CD14-positive monocyte (primary cell): ENCODE measurements at regions not wholly inside any gene's neighbourhood (a gene's known extent, or its start where the extent isn't known, plus 50 kb on each side); places are given as distances from the start of the nearest gene placed in this dataset.

ENCODE experiments used
- DNase-seq, 3 donors: peaks; one replicate each; pipeline ENCODE4 v3.0.0-alpha.2; 2011 to 2022
- H2AFZ ChIP-seq: 2 replicates; pipeline ENCODE4 v1.6.0; 2012; ENCODE audit warnings: mild to moderate bottlenecking, low read depth, low read length, inconsistent platforms; ENCODE audit not compliant: insufficient read depth, poor library complexity, severe bottlenecking
- H3K27ac ChIP-seq, 2 donors: 1 replicate in 1 of 2; 2 replicates in 1 of 2; pipeline ENCODE4 v1.5.1; 2012 to 2013; ENCODE audit warnings: low read length in 2 of 2, control low read depth in 1 of 2, inconsistent platforms in 1 of 2, low read depth in 1 of 2, mild to moderate bottlenecking in 1 of 2
- H3K27me3 ChIP-seq, 2 donors: one replicate each; pipeline versions ENCODE4 v1.6.0 to v1.6.1; 2011 to 2013; ENCODE audit warnings: low read length in 2 of 2; ENCODE audit not compliant: control insufficient read depth in 2 of 2, insufficient read depth in 2 of 2
- H3K36me3 ChIP-seq, 2 donors: replicated peaks in 1 of 2; 1 replicate in 1 of 2; 2 replicates in 1 of 2; pipeline versions ENCODE4 v1.5.1 to v1.6.1; 2012 to 2013; ENCODE audit warnings: low read length in 2 of 2, control low read depth in 1 of 2, inconsistent platforms in 1 of 2, mild to moderate bottlenecking in 1 of 2; ENCODE audit not compliant: insufficient read depth in 2 of 2, control insufficient read depth in 1 of 2
- H3K4me1 ChIP-seq, 2 donors: 1 replicate in 1 of 2; 2 replicates in 1 of 2; pipeline versions ENCODE4 v1.5.1 to v1.6.1; 2012 to 2013; ENCODE audit warnings: low read length in 2 of 2, control low read depth in 1 of 2, inconsistent platforms in 1 of 2, mild to moderate bottlenecking in 1 of 2, moderate library complexity in 1 of 2; ENCODE audit not compliant: insufficient read depth in 2 of 2, control insufficient read depth in 1 of 2
- H3K4me2 ChIP-seq: replicated peaks from 2 replicates; pipeline ENCODE3; 2012; ENCODE audit warnings: low read length, moderate library complexity, mild to moderate bottlenecking; ENCODE audit not compliant: poor library complexity, severe bottlenecking; ENCODE audit errors: extremely low read depth
- H3K4me3 ChIP-seq, 3 experiments: fragments of 200-600 bp in 1 of 3; sonication (generic) in 1 of 3; replicated peaks in 1 of 3; 1 replicate in 2 of 3; 2 replicates in 1 of 3; pipeline ENCODE4 v1.5.1; 2011 to 2013; ENCODE audit warnings: low read length in 3 of 3, mild to moderate bottlenecking in 3 of 3, control low read depth in 2 of 3, low read depth in 2 of 3, inconsistent platforms in 1 of 3, moderate library complexity in 1 of 3
- H3K79me2 ChIP-seq: 2 replicates; pipeline ENCODE4 v1.6.0; 2012; ENCODE audit warnings: mild to moderate bottlenecking, control low read depth, inconsistent platforms, low read length, moderate library complexity; ENCODE audit not compliant: insufficient read depth
- H3K9ac ChIP-seq: 2 replicates; pipeline ENCODE4 v1.6.0; 2017; ENCODE audit warnings: low read length, mild to moderate bottlenecking; ENCODE audit not compliant: insufficient read depth, poor library complexity, severe bottlenecking
- H3K9me3 ChIP-seq, 2 donors: replicated peaks in 1 of 2; 1 replicate in 1 of 2; 2 replicates in 1 of 2; pipeline versions ENCODE4 v1.5.1 to v1.6.1; 2012 to 2013; ENCODE audit warnings: low read length in 2 of 2, control low read depth in 1 of 2; ENCODE audit not compliant: control insufficient read depth in 1 of 2, insufficient read depth in 1 of 2
- H4K20me1 ChIP-seq: 2 replicates; pipeline ENCODE4 v1.6.0; 2012; ENCODE audit warnings: mild to moderate bottlenecking, low read length, control low read depth, moderate library complexity; ENCODE audit not compliant: insufficient read depth
- H3K27ac Mint-ChIP-seq, 7 donors: one replicate each; pipeline ENCODE4 v1.8.0; 2020; ENCODE audit warnings: mild to moderate bottlenecking in 7 of 7, mixed read lengths in 7 of 7, moderate library complexity in 6 of 7, inconsistent platforms in 2 of 7
- H3K27me3 Mint-ChIP-seq, 3 donors: one replicate each; pipeline ENCODE4 v1.8.0; 2021 to 2022; ENCODE audit warnings: low read depth in 3 of 3, mild to moderate bottlenecking in 3 of 3, mixed read lengths in 3 of 3, moderate library complexity in 3 of 3, inconsistent platforms in 1 of 3
- H3K36me3 Mint-ChIP-seq, 2 donors: one replicate each; pipeline ENCODE4 v1.8.0; 2020; ENCODE audit warnings: mixed read lengths in 2 of 2, inconsistent platforms in 1 of 2, mild to moderate bottlenecking in 1 of 2
- H3K4me1 Mint-ChIP-seq: one replicate; pipeline ENCODE4 v1.8.0; 2020; ENCODE audit warnings: mild to moderate bottlenecking, mixed read lengths
- H3K4me3 Mint-ChIP-seq, 2 donors: one replicate each; pipeline ENCODE4 v1.8.0; 2020; ENCODE audit warnings: mild to moderate bottlenecking in 2 of 2, mixed read lengths in 2 of 2, moderate library complexity in 1 of 2
- H3K9me3 Mint-ChIP-seq, 7 donors: one replicate each; pipeline ENCODE4 v1.8.0; 2020 to 2022; ENCODE audit warnings: mixed read lengths in 7 of 7, mild to moderate bottlenecking in 6 of 7, moderate library complexity in 6 of 7, inconsistent platforms in 2 of 7
- CTCF ChIP-seq: fragments of 200-600 bp; IDR thresholded peaks from one replicate; pipeline ENCODE4 v1.8.0; 2022; ENCODE audit warnings: antibody characterized with exemption, mild to moderate bottlenecking
- WGBS: methylation state at CpG from one replicate; pipeline ENCODE4 v1.1.5; 2013; ENCODE audit warnings: missing lambda C conversion rate; ENCODE audit not compliant: insufficient coverage; 5-methylcytosine and 5-hydroxymethylcytosine counted together
- intact Hi-C, 2 donors: fragments of 100-400 bp; cut with micrococcal nuclease; formaldehyde crosslinking; loops; one replicate each; pipeline versions ENCODE4 v1.15.0 to v1.15.1; 2023

GRCh38 chr12:53809005-53809404 is 57.2 kb upstream of the CISTR start:
- Histone ChIP-seq H3K27me3 (peaks cover 21 to 31% of the 10 kb centered on the region in 2 donors), H2AFZ (no peak overlapping the region), H3K4me3 (no peak overlapping the region), H3K36me3 (no peaks in the 10 kb centered on the region), H3K79me2 (no peaks in the 10 kb centered on the region), H3K4me1 (no peaks in the 10 kb centered on the region), H4K20me1 (no peaks in the 10 kb centered on the region), H3K9ac (no peak overlapping the region), H3K4me2 (no peak overlapping the region), H3K9me3 (no peaks in the 10 kb centered on the region), H3K27ac (no peak overlapping the region)
- Mint-ChIP-seq H3K9me3 (peaks cover 0 to 2% (median 0%) of the 10 kb centered on the region in 7 donors), H3K4me3 (no peak overlapping the region), H3K27ac (no peak overlapping the region), H3K4me1 (no peaks in the 10 kb centered on the region), H3K27me3 (peaks cover 24 to 35% (median 33%) of the 10 kb centered on the region in 3 donors), H3K36me3 (no peaks in the 10 kb centered on the region)
- no peak for TF ChIP-seq CTCF
- intact Hi-C loops: no loop called here
- no peak for DNase-seq
- WGBS: no CpG with 5 or more reads among the region's 3 CpGs

GRCh38 chr12:53810950-53811349 is 59.2 kb upstream of the CISTR start:
- Mint-ChIP-seq H3K4me3 (no peak overlapping the region), H3K9me3 (peaks cover 0 to 3% (median 0%) of the 10 kb centered on the region in 7 donors), H3K36me3 (no peaks in the 10 kb centered on the region), H3K27me3 (peaks cover 24 to 29% (median 26%) of the 10 kb centered on the region in 3 donors), H3K27ac (no peak overlapping the region), H3K4me1 (no peaks in the 10 kb centered on the region)
- H2AFZ ChIP-seq: no peak overlapping the region
- no peak for DNase-seq
- H3K9ac ChIP-seq: no peak overlapping the region
- no peaks in the 10 kb centered on the region for H3K4me1 ChIP-seq
- H3K36me3 ChIP-seq: no peaks in the 10 kb centered on the region
- intact Hi-C loops: no loop called here
- WGBS: 94% methylated on average over 1 of the region's 1 CpG
- H3K79me2 ChIP-seq: no peaks in the 10 kb centered on the region
- H3K9me3 ChIP-seq: no peaks in the 10 kb centered on the region
- H3K4me3 ChIP-seq: no peak overlapping the region
- peaks cover 23 to 28% of the 10 kb centered on the region in 2 donors for H3K27me3 ChIP-seq
- TF ChIP-seq CTCF: no peak
- H4K20me1 ChIP-seq: no peaks in the 10 kb centered on the region
- no peak overlapping the region for H3K27ac ChIP-seq
- H3K4me2 ChIP-seq: no peak overlapping the region
